ENCODE measurements at regions not wholly inside any gene's neighbourhood (a gene's known extent, or its start where the extent isn't known, plus 50 kb on each side); places are given as distances from the start of the nearest gene placed in this dataset.

- TF ChIP-seq TAF1 (IDR thresholded peaks at IDR 0.05; ENCODE audit: borderline replicate concordance, low read depth, low read length) (no peak), POLR2A (IDR thresholded peaks at IDR 0.05; ENCODE audit: low read depth, low read length) (no peak)
Observed at GRCh38 chr3:177479630-177480029, 282.3 kb upstream of the TBL1XR1 start.
